OCI-LY7 (cell line): ENCODE measurements at regions not wholly inside any gene's neighbourhood (a gene's known extent, or its start where the extent isn't known, plus 50 kb on each side); places are given as distances from the start of the nearest gene placed in this dataset.

ENCODE experiments used
- BruUV-seq: library from RNA; stranded (reverse); fragments of 400-500 nt; replicated peaks from 2 replicates; lab custom pipeline; 2021; lab: Mats Ljungman, UMichigan
- CTCF ChIA-PET: fragments of 300-600 bp; sonication (Branson Sonifier 250); formaldehyde crosslinking; loops from one replicate; lab custom pipeline; 2022; ENCODE audit warnings: antibody characterized with exemption; ENCODE audit not compliant: unreplicated experiment; lab: Charles Lee
- POLR2A ChIA-PET: fragments of 300-600 bp; sonication (Branson Sonifier 250); formaldehyde crosslinking; loops from one replicate; lab custom pipeline; 2022; ENCODE audit warnings: antibody characterized with exemption; lab: Charles Lee
- DNase-seq: peaks from one replicate; pipeline ENCODE4 v3.0.0-alpha.2; 2015; ENCODE audit warnings: low spot score
- H2AFZ ChIP-seq: fragments of 200-600 bp; sonication (generic), shearing (Covaris generic); 2 replicates; pipeline ENCODE4 v1.6.1; 2014; ENCODE audit warnings: mild to moderate bottlenecking, antibody characterized with exemption, low read length, moderate library complexity
- H3K27ac ChIP-seq: fragments of 200-600 bp; sonication (generic); 2 replicates; pipeline ENCODE4 v1.5.1; 2014; ENCODE audit warnings: mixed run types, low read depth, mild to moderate bottlenecking, moderate library complexity, low read length, inconsistent platforms; ENCODE audit not compliant: poor library complexity, severe bottlenecking
- H3K36me3 ChIP-seq: fragments of 200-600 bp; sonication (generic); 2 replicates; pipeline ENCODE4 v1.6.1; 2014; ENCODE audit warnings: mild to moderate bottlenecking, antibody characterized with exemption, low read length, moderate library complexity, mixed read lengths; ENCODE audit not compliant: insufficient read depth
- H3K4me1 ChIP-seq: fragments of 200-600 bp; sonication (generic); 2 replicates; pipeline ENCODE4 v1.5.1; 2014; ENCODE audit warnings: mild to moderate bottlenecking, low read length; ENCODE audit not compliant: insufficient read depth, poor library complexity, severe bottlenecking
- H3K4me2 ChIP-seq: fragments of 200-600 bp; sonication (generic); 2 replicates; pipeline ENCODE4 v1.6.1; 2014; ENCODE audit warnings: mild to moderate bottlenecking, low read length
- H3K4me3 ChIP-seq: fragments of 200-600 bp; sonication (generic); 2 replicates; pipeline ENCODE4 v1.5.1; 2014; ENCODE audit warnings: mild to moderate bottlenecking, low read depth, low read length; ENCODE audit not compliant: poor library complexity, severe bottlenecking
- H3K79me2 ChIP-seq: fragments of 200-600 bp; sonication (generic); 2 replicates; pipeline ENCODE4 v1.6.1; 2016; ENCODE audit warnings: low read depth, mild to moderate bottlenecking, low read length, moderate library complexity, mixed read lengths; ENCODE audit not compliant: insufficient read depth
- H3K9me2 ChIP-seq: fragments of 200-600 bp; sonication (generic); 2 replicates; pipeline ENCODE4 v1.6.1; 2016; ENCODE audit warnings: mild to moderate bottlenecking, low read length, mixed read lengths; ENCODE audit not compliant: insufficient read depth
- H3K9me3 ChIP-seq: fragments of 200-600 bp; sonication (generic); 2 replicates; pipeline ENCODE4 v1.6.1; 2014; ENCODE audit warnings: mild to moderate bottlenecking, mixed run types, low read length, mixed read lengths
- H4K20me1 ChIP-seq: fragments of 200-600 bp; sonication (generic); 2 replicates; pipeline ENCODE4 v1.6.1; 2014; ENCODE audit warnings: mild to moderate bottlenecking, antibody characterized with exemption, low read length, moderate library complexity, mixed read lengths; ENCODE audit not compliant: insufficient read depth
- CTCF ChIP-seq: fragments of 200-600 bp; sonication (generic); conservative IDR thresholded peaks from 2 replicates; pipeline ENCODE4 v1.5.1; 2014; ENCODE audit warnings: mild to moderate bottlenecking, antibody characterized with exemption, low read length, moderate library complexity, mixed read lengths
- EZH2phosphoT487 ChIP-seq: fragments of 200-600 bp; sonication (generic); IDR thresholded peaks from 2 replicates; pipeline ENCODE4 v1.6.1; 2018; ENCODE audit warnings: low read depth, borderline replicate concordance, mild to moderate bottlenecking, mixed run types, antibody characterized with exemption, low read length, moderate library complexity, mixed read lengths
- intact Hi-C: fragments of 100-400 bp; cut with micrococcal nuclease; formaldehyde crosslinking; loops from one replicate; pipeline ENCODE4 v1.10.0; 2022; ENCODE audit not compliant: unreplicated experiment

GRCh38 chr10:31210190-31210589 lies 108.8 kb upstream of the ZEB1 start:
- ChIA-PET CTCF (no interaction called here), POLR2A (no interaction called here)
- Histone ChIP-seq H3K4me1 (no peaks in the 10 kb centered on the region), H3K4me3 (no peak overlapping the region), H3K4me2 (no peak overlapping the region), H3K36me3 (no peaks in the 10 kb centered on the region), H3K27ac (no peak overlapping the region), H4K20me1 (no peaks in the 10 kb centered on the region), H3K79me2 (no peaks in the 10 kb centered on the region), H3K9me2 (no peaks in the 10 kb centered on the region), H3K9me3 (no peaks in the 10 kb centered on the region), H2AFZ (no peak overlapping the region)
- no TSS peak for BruUV-seq
- no peak for DNase-seq
- no peak for TF ChIP-seq CTCF
- TF ChIP-seq EZH2phosphoT487, result no peak
- intact Hi-C loops, result no loop called here

GRCh38 chr10:31213959-31214358 lies 105.1 kb upstream of the ZEB1 start:
- Histone ChIP-seq H3K4me1 (no peaks in the 10 kb centered on the region), H3K9me2 (no peaks in the 10 kb centered on the region), H3K4me3 (no peak overlapping the region), H3K27ac (no peak overlapping the region), H3K79me2 (no peaks in the 10 kb centered on the region), H3K4me2 (no peak overlapping the region), H4K20me1 (no peaks in the 10 kb centered on the region), H3K36me3 (no peaks in the 10 kb centered on the region), H2AFZ (no peak overlapping the region), H3K9me3 (no peaks in the 10 kb centered on the region)
- BruUV-seq, result no TSS peak
- POLR2A ChIA-PET, result no interaction called here
- no peak for DNase-seq
- CTCF ChIA-PET, result no interaction called here
- TF ChIP-seq EZH2phosphoT487, result no peak
- TF ChIP-seq CTCF, result no peak
- intact Hi-C loops, result no loop called here

- no peaks in the 10 kb centered on the region for H3K79me2 ChIP-seq
- H3K27ac ChIP-seq, result no peak overlapping the region
- no peak overlapping the region for H3K4me2 ChIP-seq
- H3K36me3 ChIP-seq, result no peaks in the 10 kb centered on the region
- no peaks in the 10 kb centered on the region for H3K9me3 ChIP-seq
- H2AFZ ChIP-seq, result no peak overlapping the region
- POLR2A ChIA-PET, result no interaction called here
- intact Hi-C loops, result no loop called here
- H3K4me1 ChIP-seq, result no peaks in the 10 kb centered on the region
- H3K9me2 ChIP-seq, result no peaks in the 10 kb centered on the region
- CTCF ChIA-PET, result no interaction called here
- no peak overlapping the region for H3K4me3 ChIP-seq
- no TSS peak for BruUV-seq
- H4K20me1 ChIP-seq, result no peaks in the 10 kb centered on the region
- no peak for TF ChIP-seq CTCF
- TF ChIP-seq EZH2phosphoT487, result no peak
- no peak for DNase-seq
Observed at GRCh38 chr10:31215052-31215451, 104.0 kb upstream of the ZEB1 start.
